ENCODE measurements at regions not wholly inside any gene's neighbourhood (a gene's known extent, or its start where the extent isn't known, plus 50 kb on each side); places are given as distances from the start of the nearest gene placed in this dataset.
"Not testable (repeated sequence)": the region's sequence is repeated elsewhere in the genome, so short reads cannot be mapped to it uniquely, and the experiment has no call there.

- H3K4me3 Mint-ChIP-seq: no peak overlapping the region
- H3K9me3 Mint-ChIP-seq: peaks cover 42% of the 10 kb centered on the region
- no peaks in the 10 kb centered on the region for H3K4me1 Mint-ChIP-seq (ENCODE audit: low read depth)
- H3K27me3 Mint-ChIP-seq: no peaks in the 10 kb centered on the region
- no peaks in the 10 kb centered on the region for H3K36me3 Mint-ChIP-seq (ENCODE audit: low read depth)
- intact Hi-C loops (cut with micrococcal nuclease): no loop called here
- H3K27ac Mint-ChIP-seq: no peak overlapping the region
Observed at GRCh38 chr3:118607915-118608820, 426.5 kb downstream of the IGSF11 start.

- Mint-ChIP-seq H3K9me3 (no peaks in the 10 kb centered on the region), H3K27me3 (no peaks in the 10 kb centered on the region), H3K4me1 (ENCODE audit: low read depth) (no peaks in the 10 kb centered on the region), H3K36me3 (ENCODE audit: low read depth) (no peaks in the 10 kb centered on the region), H3K4me3 (no peak overlapping the region), H3K27ac (no peak overlapping the region)
- intact Hi-C loops (cut with micrococcal nuclease): no loop called here
Observed at GRCh38 chr3:118618247-118619040, 416.2 kb downstream of the IGSF11 start.

GRCh38 chr3:118626453-118626852 lies 408.2 kb downstream of the IGSF11 start:
- no peaks in the 10 kb centered on the region for H3K27me3 Mint-ChIP-seq
- no peaks in the 10 kb centered on the region for H3K9me3 Mint-ChIP-seq
- no peak overlapping the region for H3K4me3 Mint-ChIP-seq
- no peak overlapping the region for H3K27ac Mint-ChIP-seq
- no peaks in the 10 kb centered on the region for H3K36me3 Mint-ChIP-seq (ENCODE audit: low read depth)
- H3K4me1 Mint-ChIP-seq (ENCODE audit: low read depth): no peaks in the 10 kb centered on the region
- intact Hi-C loops (cut with micrococcal nuclease): no loop called here

GRCh38 chr3:118628704-118629341 lies 405.8 kb downstream of the IGSF11 start:
- H3K9me3 Mint-ChIP-seq: no peaks in the 10 kb centered on the region
- no peaks in the 10 kb centered on the region for H3K36me3 Mint-ChIP-seq (ENCODE audit: low read depth)
- H3K27ac Mint-ChIP-seq: no peak overlapping the region
- H3K27me3 Mint-ChIP-seq: no peaks in the 10 kb centered on the region
- no peaks in the 10 kb centered on the region for H3K4me1 Mint-ChIP-seq (ENCODE audit: low read depth)
- no peak overlapping the region for H3K4me3 Mint-ChIP-seq
- intact Hi-C loops (cut with micrococcal nuclease): no loop called here

GRCh38 chr3:118629821-118630220 lies 404.8 kb downstream of the IGSF11 start:
- intact Hi-C loops (cut with micrococcal nuclease): no loop called here

GRCh38 chr3:118635711-118636110 lies 398.9 kb downstream of the IGSF11 start:
- H3K4me1 Mint-ChIP-seq (ENCODE audit: low read depth): no peaks in the 10 kb centered on the region
- no peak overlapping the region for H3K27ac Mint-ChIP-seq
- H3K36me3 Mint-ChIP-seq (ENCODE audit: low read depth): no peaks in the 10 kb centered on the region
- no peaks in the 10 kb centered on the region for H3K9me3 Mint-ChIP-seq
- H3K27me3 Mint-ChIP-seq: no peaks in the 10 kb centered on the region
- intact Hi-C loops (cut with micrococcal nuclease): no loop called here
- H3K4me3 Mint-ChIP-seq: no peak overlapping the region

More at GRCh38 chr3:118629821-118630220, 404.8 kb downstream of the IGSF11 start:
- H3K4me1 Mint-ChIP-seq (ENCODE audit: low read depth): no peaks in the 10 kb centered on the region
- H3K9me3 Mint-ChIP-seq: no peaks in the 10 kb centered on the region
- H3K27me3 Mint-ChIP-seq: no peaks in the 10 kb centered on the region
- H3K4me3 Mint-ChIP-seq: no peak overlapping the region
- H3K36me3 Mint-ChIP-seq (ENCODE audit: low read depth): no peaks in the 10 kb centered on the region
- H3K27ac Mint-ChIP-seq: no peak overlapping the region

- Mint-ChIP-seq H3K4me1 (ENCODE audit: low read depth) (no peaks in the 10 kb centered on the region), H3K27me3 (no peaks in the 10 kb centered on the region), H3K4me3 (no peak overlapping the region), H3K9me3 (no peaks in the 10 kb centered on the region), H3K36me3 (ENCODE audit: low read depth) (no peaks in the 10 kb centered on the region), H3K27ac (no peak overlapping the region)
- intact Hi-C loops (cut with micrococcal nuclease): no loop called here
Observed at GRCh38 chr3:118636841-118637240, 397.8 kb downstream of the IGSF11 start.

GRCh38 chr3:118637846-118638245 lies 396.8 kb downstream of the IGSF11 start:
- no peaks in the 10 kb centered on the region for H3K36me3 Mint-ChIP-seq (ENCODE audit: low read depth)
- H3K4me1 Mint-ChIP-seq (ENCODE audit: low read depth): no peaks in the 10 kb centered on the region
- no peak overlapping the region for H3K4me3 Mint-ChIP-seq
- H3K9me3 Mint-ChIP-seq: no peaks in the 10 kb centered on the region
- H3K27me3 Mint-ChIP-seq: no peaks in the 10 kb centered on the region
- no peak overlapping the region for H3K27ac Mint-ChIP-seq
- intact Hi-C loops (cut with micrococcal nuclease): no loop called here

- intact Hi-C loops (cut with micrococcal nuclease): no loop called here
- H3K4me3 Mint-ChIP-seq: no peak overlapping the region
Observed at GRCh38 chr3:118641608-118642007, 393.0 kb downstream of the IGSF11 start.

GRCh38 chr3:118671192-118671591 lies 363.5 kb downstream of the IGSF11 start:
- no peak overlapping the region for H3K27ac Mint-ChIP-seq
- H3K36me3 Mint-ChIP-seq (ENCODE audit: low read depth): no peaks in the 10 kb centered on the region
- H3K4me1 Mint-ChIP-seq (ENCODE audit: low read depth): no peaks in the 10 kb centered on the region

More at GRCh38 chr3:118641608-118642007, 393.0 kb downstream of the IGSF11 start:
- no peaks in the 10 kb centered on the region for H3K4me1 Mint-ChIP-seq (ENCODE audit: low read depth)
- H3K27ac Mint-ChIP-seq: no peak overlapping the region
- H3K27me3 Mint-ChIP-seq: no peaks in the 10 kb centered on the region
- H3K9me3 Mint-ChIP-seq: peaks cover 8% of the 10 kb centered on the region
- H3K36me3 Mint-ChIP-seq (ENCODE audit: low read depth): no peaks in the 10 kb centered on the region

GRCh38 chr3:118675305-118675704 lies 359.3 kb downstream of the IGSF11 start:
- Mint-ChIP-seq H3K4me1 (ENCODE audit: low read depth) (no peaks in the 10 kb centered on the region), H3K27me3 (no peaks in the 10 kb centered on the region), H3K9me3 (no peaks in the 10 kb centered on the region), H3K27ac (no peak overlapping the region), H3K36me3 (ENCODE audit: low read depth) (no peaks in the 10 kb centered on the region), H3K4me3 (no peak overlapping the region)
- intact Hi-C loops (cut with micrococcal nuclease): no loop called here

More at GRCh38 chr3:118671192-118671591, 363.5 kb downstream of the IGSF11 start:
- Mint-ChIP-seq H3K27me3 (no peaks in the 10 kb centered on the region), H3K9me3 (no peaks in the 10 kb centered on the region), H3K4me3 (no peak overlapping the region)
- intact Hi-C loops (cut with micrococcal nuclease): no loop called here

- intact Hi-C loops (cut with micrococcal nuclease); H3K27ac Mint-ChIP-seq; H3K4me3 Mint-ChIP-seq; H3K36me3 Mint-ChIP-seq (ENCODE audit: low read depth); H3K27me3 Mint-ChIP-seq; H3K4me1 Mint-ChIP-seq (ENCODE audit: low read depth): not testable (repeated sequence)
- peaks cover 29% of the 10 kb centered on the region for H3K9me3 Mint-ChIP-seq
Observed at GRCh38 chr3:118678663-118679062, 356.0 kb downstream of the IGSF11 start.

- intact Hi-C loops (cut with micrococcal nuclease): no loop called here
- Mint-ChIP-seq H3K36me3 (ENCODE audit: low read depth) (no peaks in the 10 kb centered on the region), H3K4me1 (ENCODE audit: low read depth) (no peaks in the 10 kb centered on the region), H3K27ac (no peak overlapping the region), H3K4me3 (no peak overlapping the region), H3K9me3 (peaks cover 30% of the 10 kb centered on the region), H3K27me3 (no peaks in the 10 kb centered on the region)
Observed at GRCh38 chr3:118682921-118683320, 351.7 kb downstream of the IGSF11 start.

- Mint-ChIP-seq H3K36me3 (ENCODE audit: low read depth) (no peaks in the 10 kb centered on the region), H3K4me1 (ENCODE audit: low read depth) (no peaks in the 10 kb centered on the region), H3K4me3 (no peak overlapping the region), H3K9me3 (peaks cover 30% of the 10 kb centered on the region), H3K27ac (no peak overlapping the region), H3K27me3 (no peaks in the 10 kb centered on the region)
- intact Hi-C loops (cut with micrococcal nuclease): no loop called here
Observed at GRCh38 chr3:118683636-118684035, 351.0 kb downstream of the IGSF11 start.
